SK-N-SH (cell line): ENCODE measurements at regions not wholly inside any gene's neighbourhood (a gene's known extent, or its start where the extent isn't known, plus 50 kb on each side); places are given as distances from the start of the nearest gene placed in this dataset.

Experiments used
- CTCF ChIA-PET: fragments of 300-600, 350-600 bp; formaldehyde crosslinking; extraction: SDS; loops from one replicate; lab custom pipeline; 2021; lab: Yijun Ruan, JAX
- POLR2A ChIA-PET: fragments of 350-600 bp; sonication (Branson Sonifier 250); formaldehyde crosslinking; extraction: SDS; loops from one replicate; lab custom pipeline; 2020; ENCODE audit warnings: antibody characterized with exemption, inconsistent platforms; lab: Yijun Ruan, JAX
- DNase-seq: peaks from one replicate; pipeline ENCODE4 v3.0.0; 2012
- H2AFZ ChIP-seq: fragments of 200-600 bp; sonication (generic); 2 replicates; pipeline ENCODE4 v1.8.1; 2016; ENCODE audit warnings: antibody characterized with exemption, mild to moderate bottlenecking, low read depth
- H3F3A ChIP-seq: fragments of 200-600 bp; sonication (generic); replicated peaks from 2 replicates; pipeline ENCODE3; 2016; ENCODE audit warnings: antibody characterized with exemption, mild to moderate bottlenecking; ENCODE audit not compliant: insufficient read depth
- H3K27ac ChIP-seq, 2 experiments: fragments of 200-500 bp in 1 of 2; fragments of 200-600 bp in 1 of 2; sonication (Bioruptor generic) in 1 of 2; sonication (generic), shearing (Covaris generic) in 1 of 2; 2 replicates each; pipeline versions ENCODE4 v1.5.1 to v1.6.1; 2014 to 2016; ENCODE audit warnings: low read depth in 2 of 2, inconsistent platforms in 1 of 2, low read length in 1 of 2, mild to moderate bottlenecking in 1 of 2, mixed read lengths in 1 of 2
- H3K27me3 ChIP-seq: fragments of 200-600 bp; sonication (generic), shearing (Covaris generic); 2 replicates; pipeline ENCODE4 v1.6.1; 2016; ENCODE audit warnings: mixed run types; ENCODE audit not compliant: insufficient read depth
- H3K36me3 ChIP-seq, 2 experiments: fragments of 200-500 bp in 1 of 2; fragments of 200-600 bp in 1 of 2; sonication (Bioruptor generic) in 1 of 2; sonication (generic) in 1 of 2; replicated peaks in 1 of 2; 2 replicates each; pipeline versions ENCODE3 to v1.5.1; 2014 to 2016; ENCODE audit warnings: low read length in 1 of 2, mild to moderate bottlenecking in 1 of 2; ENCODE audit not compliant: insufficient read depth in 2 of 2, control insufficient read depth in 1 of 2
- H3K4me1 ChIP-seq, 2 experiments: fragments of 200-500 bp in 1 of 2; fragments of 200-600 bp in 1 of 2; sonication (Bioruptor generic) in 1 of 2; sonication (generic), shearing (Covaris generic) in 1 of 2; 2 replicates each; pipeline versions ENCODE4 v1.5.1 to v1.6.1; 2014 to 2016; ENCODE audit warnings: low read depth in 1 of 2, low read length in 1 of 2, mixed run types in 1 of 2; ENCODE audit not compliant: insufficient read depth in 2 of 2, control insufficient read depth in 1 of 2
- H3K4me2 ChIP-seq: fragments of 200-600 bp; sonication (generic), shearing (Covaris generic); 2 replicates; pipeline ENCODE4 v1.6.1; 2017; ENCODE audit warnings: mixed run types
- H3K4me3 ChIP-seq, 2 experiments: fragments of 200-500 bp in 1 of 2; fragments of 200-600 bp in 1 of 2; sonication (Bioruptor generic) in 1 of 2; sonication (generic), shearing (Covaris generic) in 1 of 2; 2 replicates each; pipeline versions ENCODE4 v1.5.1 to v1.8.1; 2014 to 2016; ENCODE audit warnings: low read depth in 2 of 2, inconsistent platforms in 1 of 2, low read length in 1 of 2, mild to moderate bottlenecking in 1 of 2, mixed read lengths in 1 of 2, moderate library complexity in 1 of 2
- H3K79me2 ChIP-seq: fragments of 200-600 bp; sonication (generic); 2 replicates; pipeline ENCODE4 v1.8.1; 2017; ENCODE audit warnings: mild to moderate bottlenecking; ENCODE audit not compliant: insufficient read depth
- H3K9ac ChIP-seq: fragments of 200-600 bp; sonication (generic); 2 replicates; pipeline ENCODE4 v1.6.1; 2017; ENCODE audit warnings: mixed run types
- H3K9me2 ChIP-seq: fragments of 200-600 bp; sonication (generic); 2 replicates; pipeline ENCODE4 v1.6.1; 2017; ENCODE audit warnings: mixed run types
- H3K9me3 ChIP-seq: fragments of 200-600 bp; sonication (generic); 2 replicates; pipeline ENCODE4 v1.6.1; 2017; ENCODE audit warnings: mixed run types, mild to moderate bottlenecking, moderate library complexity
- H4K20me1 ChIP-seq: fragments of 200-600 bp; sonication (generic); 2 replicates; pipeline ENCODE4 v1.6.1; 2017; ENCODE audit warnings: mild to moderate bottlenecking, mixed run types; ENCODE audit not compliant: insufficient read depth
- CTCF ChIP-seq: fragments of 200-600 bp; sonication (generic); IDR thresholded peaks from 2 replicates; pipeline ENCODE4 v1.6.1; 2017; ENCODE audit warnings: antibody characterized with exemption, mild to moderate bottlenecking, moderate library complexity
- EP300 ChIP-seq, 2 experiments: IDR thresholded peaks; 2 replicates each; pipeline versions ENCODE4 v1.4.0 to v1.6.1; 2012; ENCODE audit warnings: borderline replicate concordance in 1 of 2, low read depth in 1 of 2, low read length in 1 of 2
- EZH2phosphoT487 ChIP-seq: fragments of 200-600 bp; sonication (generic); IDR thresholded peaks from 2 replicates; pipeline ENCODE4 v1.6.1; 2017; ENCODE audit warnings: low read depth, mixed run types, mild to moderate bottlenecking, antibody characterized with exemption, moderate library complexity, borderline replicate concordance
- FOXM1 ChIP-seq: IDR thresholded peaks from 2 replicates; pipeline ENCODE4 v1.4.0; 2012; ENCODE audit warnings: low read depth, mild to moderate bottlenecking
- GABPA ChIP-seq: IDR thresholded peaks from 2 replicates; pipeline ENCODE4 v1.4.0; 2012; ENCODE audit warnings: low read depth, mild to moderate bottlenecking
- GATA2 ChIP-seq: sonication (generic); formaldehyde crosslinking; IDR thresholded peaks from 2 replicates; pipeline ENCODE4 v1.5.0; 2020; ENCODE audit warnings: mild to moderate bottlenecking, missing genetic modification reagents
- JUND ChIP-seq: IDR thresholded peaks from 2 replicates; pipeline ENCODE4 v1.4.0; 2012
- MAX ChIP-seq: IDR thresholded peaks from 2 replicates; pipeline ENCODE4 v1.4.0; 2012; ENCODE audit warnings: low read depth
- RAD21 ChIP-seq: IDR thresholded peaks from 2 replicates; pipeline ENCODE4 v1.6.1; 2012; ENCODE audit warnings: mild to moderate bottlenecking, low read length
- RFX5 ChIP-seq: IDR thresholded peaks from 2 replicates; pipeline ENCODE4 v1.6.1; 2012; ENCODE audit warnings: mild to moderate bottlenecking, improper control_type of control experiment, low read length
- TEAD4 ChIP-seq: IDR thresholded peaks from 2 replicates; pipeline ENCODE4 v1.4.0; 2012; ENCODE audit warnings: mild to moderate bottlenecking, borderline replicate concordance; ENCODE audit not compliant: insufficient read depth
- USF2 ChIP-seq: fragments of 150-350 bp; IDR thresholded peaks from 2 replicates; pipeline ENCODE4 v1.6.1; 2017; ENCODE audit warnings: antibody characterized with exemption, low read length, low read depth, borderline replicate concordance
- YY1 ChIP-seq: IDR thresholded peaks from 2 replicates; pipeline ENCODE4 v1.4.0; 2012; ENCODE audit warnings: low read depth, mild to moderate bottlenecking
- WGBS: methylation state at CpG from one replicate; pipeline ENCODE4 v1.1.6; 2017; ENCODE audit warnings: low lambda C conversion rate; 5-methylcytosine and 5-hydroxymethylcytosine counted together
- TF ChIP-seq, protein P1 (sequence below): IDR thresholded peaks from 2 replicates; pipeline ENCODE4 v1.6.1; 2012; ENCODE audit warnings: mild to moderate bottlenecking, low read depth, low read length, moderate library complexity

- no peak overlapping the region for H2AFZ ChIP-seq
- no peaks in the 10 kb centered on the region for H3F3A ChIP-seq
- H3K9ac ChIP-seq: no peak overlapping the region
- ChIA-PET POLR2A (no interaction called here), CTCF (no interaction called here)
- H3K36me3 ChIP-seq: no peaks in the 10 kb centered on the region
- no peak overlapping the region for H3K4me2 ChIP-seq
- H3K9me2 ChIP-seq: no peaks in the 10 kb centered on the region
- no peaks in the 10 kb centered on the region for H3K4me1 ChIP-seq
- DNase-seq: no peak
- no peak overlapping the region for H3K4me3 ChIP-seq
- H3K27me3 ChIP-seq: no peaks in the 10 kb centered on the region
- WGBS: 11% methylated on average over 3 of the region's 3 CpGs
- H3K27ac ChIP-seq: no peak overlapping the region
- no peaks in the 10 kb centered on the region for H4K20me1 ChIP-seq
- TF ChIP-seq GATA2 (CRISPR knock-in tag) (no peak), JUND (no peak), EP300 (IDR thresholded peaks at IDR 0.05; ENCODE audit: borderline replicate concordance in 1 of 2, low read depth in 1 of 2, low read length in 1 of 2) (no peak), YY1 (no peak), RFX5 (no peak), FOXM1 (no peak), RAD21 (no peak), CTCF (no peak), MAX (no peak), EZH2phosphoT487 (no peak), USF2 (no peak), TEAD4 (no peak), GABPA (no peak)
- TF ChIP-seq, protein P1, sequence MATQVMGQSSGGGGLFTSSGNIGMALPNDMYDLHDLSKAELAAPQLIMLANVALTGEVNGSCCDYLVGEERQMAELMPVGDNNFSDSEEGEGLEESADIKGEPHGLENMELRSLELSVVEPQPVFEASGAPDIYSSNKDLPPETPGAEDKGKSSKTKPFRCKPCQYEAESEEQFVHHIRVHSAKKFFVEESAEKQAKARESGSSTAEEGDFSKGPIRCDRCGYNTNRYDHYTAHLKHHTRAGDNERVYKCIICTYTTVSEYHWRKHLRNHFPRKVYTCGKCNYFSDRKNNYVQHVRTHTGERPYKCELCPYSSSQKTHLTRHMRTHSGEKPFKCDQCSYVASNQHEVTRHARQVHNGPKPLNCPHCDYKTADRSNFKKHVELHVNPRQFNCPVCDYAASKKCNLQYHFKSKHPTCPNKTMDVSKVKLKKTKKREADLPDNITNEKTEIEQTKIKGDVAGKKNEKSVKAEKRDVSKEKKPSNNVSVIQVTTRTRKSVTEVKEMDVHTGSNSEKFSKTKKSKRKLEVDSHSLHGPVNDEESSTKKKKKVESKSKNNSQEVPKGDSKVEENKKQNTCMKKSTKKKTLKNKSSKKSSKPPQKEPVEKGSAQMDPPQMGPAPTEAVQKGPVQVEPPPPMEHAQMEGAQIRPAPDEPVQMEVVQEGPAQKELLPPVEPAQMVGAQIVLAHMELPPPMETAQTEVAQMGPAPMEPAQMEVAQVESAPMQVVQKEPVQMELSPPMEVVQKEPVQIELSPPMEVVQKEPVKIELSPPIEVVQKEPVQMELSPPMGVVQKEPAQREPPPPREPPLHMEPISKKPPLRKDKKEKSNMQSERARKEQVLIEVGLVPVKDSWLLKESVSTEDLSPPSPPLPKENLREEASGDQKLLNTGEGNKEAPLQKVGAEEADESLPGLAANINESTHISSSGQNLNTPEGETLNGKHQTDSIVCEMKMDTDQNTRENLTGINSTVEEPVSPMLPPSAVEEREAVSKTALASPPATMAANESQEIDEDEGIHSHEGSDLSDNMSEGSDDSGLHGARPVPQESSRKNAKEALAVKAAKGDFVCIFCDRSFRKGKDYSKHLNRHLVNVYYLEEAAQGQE: no peak
- H3K79me2 ChIP-seq: no peaks in the 10 kb centered on the region
- no peaks in the 10 kb centered on the region for H3K9me3 ChIP-seq
These were observed 85.7 kb upstream of the PLD5 start for GRCh38 chr1:242610209-242610608.
